Activated CD8-positive, alpha-beta T cell treated with anti-CD3 and anti-CD28 coated beads for 36 hours (primary cell): ENCODE measurements at regions not wholly inside any gene's neighbourhood (a gene's known extent, or its start where the extent isn't known, plus 50 kb on each side); places are given as distances from the start of the nearest gene placed in this dataset.

ENCODE experiments used
- ATAC-seq: fragments of 200-7000 bp; cut with Tn5 transposase; one replicate; pipeline ENCODE4 v1.10.0; 2021; ENCODE audit warnings: mild to moderate bottlenecking, moderate library complexity
- CTCF ChIA-PET: fragments of 350-600 bp; sonication (Branson Sonifier 250); formaldehyde crosslinking; loops from one replicate; lab custom pipeline; 2021; ENCODE audit warnings: antibody characterized with exemption; lab: Charles Lee
- POLR2A ChIA-PET: fragments of 350-600 bp; sonication (Branson Sonifier 250); formaldehyde crosslinking; loops from one replicate; lab custom pipeline; 2021; ENCODE audit warnings: antibody characterized with exemption; lab: Charles Lee
- DNase-seq: peaks from one replicate; pipeline ENCODE4 v3.0.0-alpha.2; 2020
- H3K27ac Mint-ChIP-seq: one replicate; pipeline ENCODE4 v1.8.0; 2021; ENCODE audit warnings: mild to moderate bottlenecking, mixed read lengths
- H3K27me3 Mint-ChIP-seq: one replicate; pipeline ENCODE4 v1.8.0; 2021; ENCODE audit warnings: mixed read lengths
- H3K36me3 Mint-ChIP-seq: one replicate; pipeline ENCODE4 v1.8.0; 2021; ENCODE audit warnings: low read depth, mixed read lengths
- H3K4me1 Mint-ChIP-seq: one replicate; pipeline ENCODE4 v1.8.0; 2021; ENCODE audit warnings: low read depth, mixed read lengths
- H3K4me3 Mint-ChIP-seq: one replicate; pipeline ENCODE4 v1.8.0; 2021; ENCODE audit warnings: mild to moderate bottlenecking, moderate library complexity, mixed read lengths
- H3K9me3 Mint-ChIP-seq: one replicate; pipeline ENCODE4 v1.8.0; 2021; ENCODE audit warnings: mixed read lengths
- CTCF ChIP-seq: fragments of 200-600 bp; IDR thresholded peaks from one replicate; pipeline ENCODE4 v1.8.0; 2022; ENCODE audit warnings: antibody characterized with exemption, mild to moderate bottlenecking
- intact Hi-C: fragments of 100-400 bp; cut with micrococcal nuclease; formaldehyde crosslinking; loops from one replicate; pipeline ENCODE4 v1.10.0; 2022

GRCh38 chr9:99569840-99570239 lies 251.8 kb upstream of the NR4A3 start:
- H3K36me3 Mint-ChIP-seq: no peaks in the 10 kb centered on the region
- CTCF ChIA-PET: interaction anchor here (0.5 kb wide), 1 partner anchor 71 kb away, joined by 3 read pairs; no protein-coding TSS in a partner anchor
- no peak overlapping the region for H3K4me3 Mint-ChIP-seq
- H3K27me3 Mint-ChIP-seq: peaks cover 16% of the 10 kb centered on the region
- H3K27ac Mint-ChIP-seq: no peak overlapping the region
- intact Hi-C loops: no loop called here
- ATAC-seq: no peak
- TF ChIP-seq CTCF: no peak
- H3K4me1 Mint-ChIP-seq: no peaks in the 10 kb centered on the region
- POLR2A ChIA-PET: no interaction called here
- DNase-seq: no peak
- H3K9me3 Mint-ChIP-seq: no peaks in the 10 kb centered on the region

- POLR2A ChIA-PET: no interaction called here
- ATAC-seq (no peak), DNase-seq (no peak)
- CTCF ChIA-PET: no interaction called here
- TF ChIP-seq CTCF: no peak
- no peaks in the 10 kb centered on the region for H3K36me3 Mint-ChIP-seq
- no peaks in the 10 kb centered on the region for H3K4me1 Mint-ChIP-seq
- peaks cover 8% of the 10 kb centered on the region for H3K27me3 Mint-ChIP-seq
- H3K27ac Mint-ChIP-seq: no peak overlapping the region
- H3K4me3 Mint-ChIP-seq: no peak overlapping the region
- no peaks in the 10 kb centered on the region for H3K9me3 Mint-ChIP-seq
- intact Hi-C loops: no loop called here
These were observed 249.1 kb upstream of the NR4A3 start for GRCh38 chr9:99572567-99572966.

- Mint-ChIP-seq H3K27me3 (peaks cover 7% of the 10 kb centered on the region), H3K4me3 (no peak overlapping the region), H3K27ac (no peak overlapping the region), H3K9me3 (no peaks in the 10 kb centered on the region), H3K4me1 (no peaks in the 10 kb centered on the region), H3K36me3 (no peaks in the 10 kb centered on the region)
- no peak for TF ChIP-seq CTCF
- intact Hi-C loops: no loop called here
- ChIA-PET POLR2A (no interaction called here), CTCF (no interaction called here)
- no peak for ATAC-seq
- no peak for DNase-seq
These were observed 248.6 kb upstream of the NR4A3 start for GRCh38 chr9:99573085-99573484.

DNA sequence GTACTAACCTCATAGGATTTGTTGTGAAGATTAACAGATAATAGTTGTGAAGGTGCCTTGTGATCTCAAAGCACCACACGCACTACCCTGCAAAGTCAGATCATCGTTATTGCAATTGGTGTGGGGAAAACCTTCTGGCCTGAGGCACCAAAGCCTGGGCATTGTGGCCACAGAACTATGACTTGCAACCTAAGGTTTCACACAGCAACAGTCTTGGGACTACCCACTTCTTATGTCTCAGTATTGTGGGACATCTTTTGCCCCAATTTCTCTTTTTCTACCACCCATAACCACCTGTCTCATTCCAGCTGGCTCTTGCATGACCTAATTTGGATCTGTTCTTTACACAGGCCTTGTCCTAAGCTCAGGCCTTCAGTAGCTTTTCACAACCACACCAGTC lies 247.8 kb upstream of the NR4A3 start:
- ATAC-seq (no peak), DNase-seq (no peak)
- H3K27me3 Mint-ChIP-seq: peaks cover 6% of the 10 kb centered on the region
- no peaks in the 10 kb centered on the region for H3K9me3 Mint-ChIP-seq
- POLR2A ChIA-PET: no interaction called here
- no peak for TF ChIP-seq CTCF
- H3K4me3 Mint-ChIP-seq: no peak overlapping the region
- CTCF ChIA-PET: no interaction called here
- no peak overlapping the region for H3K27ac Mint-ChIP-seq
- no peaks in the 10 kb centered on the region for H3K36me3 Mint-ChIP-seq
- intact Hi-C loops: no loop called here
- H3K4me1 Mint-ChIP-seq: no peaks in the 10 kb centered on the region

DNA sequence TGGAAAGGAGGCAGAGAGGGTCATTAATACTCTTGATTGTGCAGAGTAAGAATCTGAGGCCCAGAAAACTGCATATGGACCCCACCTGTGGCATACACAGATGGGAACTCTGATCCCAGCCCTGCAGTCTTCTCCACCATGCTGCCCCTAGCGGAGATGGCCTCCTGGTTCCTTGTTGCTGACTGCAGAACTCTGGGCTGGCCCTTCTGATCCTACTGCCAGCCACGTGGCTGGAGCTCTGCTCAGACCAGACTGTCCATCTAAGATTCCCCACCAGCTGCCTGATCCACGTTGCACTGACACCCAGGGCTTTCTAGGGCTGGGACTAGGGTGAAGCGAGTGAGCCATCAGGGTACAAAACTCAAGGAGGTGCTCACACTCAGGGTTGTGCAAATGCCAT lies 245.7 kb upstream of the NR4A3 start:
- Mint-ChIP-seq H3K27me3 (peaks cover 3% of the 10 kb centered on the region), H3K9me3 (no peaks in the 10 kb centered on the region), H3K4me3 (no peak overlapping the region), H3K27ac (no peak overlapping the region), H3K36me3 (no peaks in the 10 kb centered on the region), H3K4me1 (no peaks in the 10 kb centered on the region)
- DNase-seq (no peak), ATAC-seq (no peak)
- TF ChIP-seq CTCF: no peak
- ChIA-PET POLR2A (no interaction called here), CTCF (interaction anchor here (1.2 to 1.3 kb wide), 2 partner anchors 16 to 344 kb away, joined by 3 read pairs; no protein-coding TSS in a partner anchor)
- intact Hi-C loops: no loop called here
